ENCODE measurements at regions not wholly inside any gene's neighbourhood (a gene's known extent, or its start where the extent isn't known, plus 50 kb on each side); places are given as distances from the start of the nearest gene placed in this dataset.

- Histone ChIP-seq H3K36me3 (no peaks in the 10 kb centered on the region), H3K27ac (no peak overlapping the region), H3K9me3 (no peaks in the 10 kb centered on the region), H3K4me1 (peaks cover 0 to 33% (median 16%) of the 10 kb centered on the region in 4 donors), H3K27me3 (no peaks in the 10 kb centered on the region), H3K4me3 (no peak overlapping the region)
- DNase-seq: no peak
- intact Hi-C loops (cut with DNase I; ENCODE audit: low total_unique reads): no loop called here
- TF ChIP-seq POLR2A (IDR thresholded peaks at IDR 0.05): no peak
- TF ChIP-seq EP300 (IDR thresholded peaks at IDR 0.05): no peak
- no peak for TF ChIP-seq POLR2AphosphoS5 (IDR thresholded peaks at IDR 0.05)
- TF ChIP-seq, protein P1, sequence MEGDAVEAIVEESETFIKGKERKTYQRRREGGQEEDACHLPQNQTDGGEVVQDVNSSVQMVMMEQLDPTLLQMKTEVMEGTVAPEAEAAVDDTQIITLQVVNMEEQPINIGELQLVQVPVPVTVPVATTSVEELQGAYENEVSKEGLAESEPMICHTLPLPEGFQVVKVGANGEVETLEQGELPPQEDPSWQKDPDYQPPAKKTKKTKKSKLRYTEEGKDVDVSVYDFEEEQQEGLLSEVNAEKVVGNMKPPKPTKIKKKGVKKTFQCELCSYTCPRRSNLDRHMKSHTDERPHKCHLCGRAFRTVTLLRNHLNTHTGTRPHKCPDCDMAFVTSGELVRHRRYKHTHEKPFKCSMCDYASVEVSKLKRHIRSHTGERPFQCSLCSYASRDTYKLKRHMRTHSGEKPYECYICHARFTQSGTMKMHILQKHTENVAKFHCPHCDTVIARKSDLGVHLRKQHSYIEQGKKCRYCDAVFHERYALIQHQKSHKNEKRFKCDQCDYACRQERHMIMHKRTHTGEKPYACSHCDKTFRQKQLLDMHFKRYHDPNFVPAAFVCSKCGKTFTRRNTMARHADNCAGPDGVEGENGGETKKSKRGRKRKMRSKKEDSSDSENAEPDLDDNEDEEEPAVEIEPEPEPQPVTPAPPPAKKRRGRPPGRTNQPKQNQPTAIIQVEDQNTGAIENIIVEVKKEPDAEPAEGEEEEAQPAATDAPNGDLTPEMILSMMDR (IDR thresholded peaks at IDR 0.05): no peak
Measured at GRCh38 chr4:30941641-30942040, 221.5 kb downstream of the PCDH7 start.

GRCh38 chr4:30943356-30943755 lies 223.2 kb downstream of the PCDH7 start:
- TF ChIP-seq POLR2AphosphoS5 (IDR thresholded peaks at IDR 0.05): no peak
- H3K4me3 ChIP-seq: no peak overlapping the region
- H3K4me1 ChIP-seq: peaks cover 0 to 37% (median 16%) of the 10 kb centered on the region in 4 donors
- peak in 1 of 2 donors; percentile 13 for DNase-seq
- no peaks in the 10 kb centered on the region for H3K9me3 ChIP-seq
- H3K27ac ChIP-seq: peak overlapping the region in 1 of 5 donors; percentile 22
- intact Hi-C loops (cut with DNase I; ENCODE audit: low total_unique reads): no loop called here
- 33 to 49% (median 42%) methylated on average over 2 of the region's 2 CpGs for WGBS, 5 donors
- H3K36me3 ChIP-seq: no peaks in the 10 kb centered on the region
- H3K27me3 ChIP-seq: no peaks in the 10 kb centered on the region

DNA sequence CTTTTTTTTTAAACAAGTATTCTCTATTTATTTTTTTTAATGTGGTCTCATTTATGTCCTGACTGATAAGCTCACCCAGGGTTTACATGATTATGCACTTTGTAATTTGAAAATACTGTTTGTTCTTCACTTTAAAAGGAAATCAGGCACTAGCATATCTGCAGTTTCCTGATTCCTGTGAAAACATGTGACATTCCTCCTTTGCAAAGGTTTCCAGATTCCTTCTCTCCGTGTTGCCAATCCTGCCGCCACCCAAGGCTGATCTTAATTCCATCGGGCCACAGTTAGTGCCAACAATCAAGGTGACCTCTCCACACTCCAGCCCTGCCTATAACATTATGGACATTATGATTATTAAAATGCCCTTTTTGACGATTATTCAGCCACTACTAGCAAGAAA lies 225.4 kb downstream of the PCDH7 start:
- 23 to 40% (median 28%) methylated on average over 4 of the region's 4 CpGs for WGBS, 5 donors
- Histone ChIP-seq H3K4me3 (no peak overlapping the region), H3K4me1 (peaks cover 0 to 39% (median 15%) of the 10 kb centered on the region in 4 donors), H3K9me3 (no peaks in the 10 kb centered on the region), H3K27me3 (no peaks in the 10 kb centered on the region), H3K36me3 (no peaks in the 10 kb centered on the region), H3K27ac (peak overlapping the region in 4 of 5 donors; percentile 54 to 76 (median 60))
- DNase-seq: peak; percentile 67 to 77
- intact Hi-C loops (cut with DNase I; ENCODE audit: low total_unique reads): no loop called here
- TF ChIP-seq POLR2AphosphoS5 (IDR thresholded peaks at IDR 0.05) (peak; percentile 10 to 82 (median 56)), POLR2A (IDR thresholded peaks at IDR 0.05) (no peak)

GRCh38 chr4:30946288-30946687 lies 226.1 kb downstream of the PCDH7 start:
- H3K27ac ChIP-seq: peak overlapping the region in 4 of 5 donors; percentile 54 to 76 (median 60)
- H3K36me3 ChIP-seq: no peaks in the 10 kb centered on the region
- intact Hi-C loops (cut with DNase I; ENCODE audit: low total_unique reads): no loop called here
- TF ChIP-seq POLR2A (IDR thresholded peaks at IDR 0.05): no peak
- DNase-seq: no peak
- H3K9me3 ChIP-seq: no peaks in the 10 kb centered on the region
- peaks cover 0 to 39% (median 15%) of the 10 kb centered on the region in 4 donors for H3K4me1 ChIP-seq
- H3K27me3 ChIP-seq: no peaks in the 10 kb centered on the region
- no peak overlapping the region for H3K4me3 ChIP-seq
- 39 to 61% (median 52%) methylated on average over 2 of the region's 2 CpGs for WGBS, 5 donors

DNA sequence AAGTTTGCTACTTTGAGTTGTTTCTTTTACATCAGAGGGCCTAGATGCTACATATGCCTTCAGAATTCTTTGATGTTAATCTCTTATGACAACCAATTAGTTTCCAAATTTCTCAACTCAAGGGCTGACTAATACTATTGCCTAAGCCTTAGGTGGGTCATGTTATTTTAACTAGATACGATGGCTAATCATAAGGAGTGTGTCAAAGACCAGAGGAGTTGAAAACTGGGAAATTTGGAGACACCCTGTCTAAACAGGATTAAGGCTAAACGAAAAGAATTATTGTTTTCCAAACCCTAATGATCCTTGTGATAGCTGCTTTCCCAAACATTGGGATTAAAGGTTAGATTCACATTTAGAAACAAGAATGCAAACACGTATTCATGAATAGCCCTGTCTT lies 228.5 kb downstream of the PCDH7 start:
- H3K4me3 ChIP-seq: no peak overlapping the region
- H3K9me3 ChIP-seq: no peaks in the 10 kb centered on the region
- 27 to 45% (median 31%) methylated on average over 3 of the region's 3 CpGs for WGBS, 5 donors
- H3K36me3 ChIP-seq: no peaks in the 10 kb centered on the region
- DNase-seq: no peak
- no peaks in the 10 kb centered on the region for H3K27me3 ChIP-seq
- TF ChIP-seq, protein P1 (IDR thresholded peaks at IDR 0.05): no peak
- TF ChIP-seq POLR2A (IDR thresholded peaks at IDR 0.05): no peak
- TF ChIP-seq POLR2AphosphoS5 (IDR thresholded peaks at IDR 0.05): peak in 1 of 3 donors; percentile 49
- H3K27ac ChIP-seq: peak overlapping the region in 1 of 5 donors; percentile 39
- peaks cover 0 to 41% (median 18%) of the 10 kb centered on the region in 4 donors for H3K4me1 ChIP-seq
- intact Hi-C loops (cut with DNase I; ENCODE audit: low total_unique reads): no loop called here

- H3K36me3 ChIP-seq: no peaks in the 10 kb centered on the region
- no peaks in the 10 kb centered on the region for H3K9me3 ChIP-seq
- no peak for DNase-seq
- H3K27ac ChIP-seq: no peak overlapping the region
- intact Hi-C loops (cut with DNase I; ENCODE audit: low total_unique reads): no loop called here
- TF ChIP-seq POLR2AphosphoS5 (IDR thresholded peaks at IDR 0.05): no peak
- TF ChIP-seq, protein P1 (IDR thresholded peaks at IDR 0.05): no peak
- no peak for TF ChIP-seq POLR2A (IDR thresholded peaks at IDR 0.05)
- TF ChIP-seq EP300 (IDR thresholded peaks at IDR 0.05): no peak
- no peak overlapping the region for H3K4me3 ChIP-seq
- H3K27me3 ChIP-seq: no peaks in the 10 kb centered on the region
- WGBS, 5 donors: 70 to 90% (median 84%) methylated on average over 3 of the region's 3 CpGs
- peaks cover 0 to 31% (median 15%) of the 10 kb centered on the region in 4 donors for H3K4me1 ChIP-seq
Measured at GRCh38 chr4:30950737-30951136, 230.6 kb downstream of the PCDH7 start.

Measured in stomach (tissue), 8 donors.